Caki2 (cell line): ENCODE measurements at regions not wholly inside any gene's neighbourhood (a gene's known extent, or its start where the extent isn't known, plus 50 kb on each side); places are given as distances from the start of the nearest gene placed in this dataset.
"Not testable (repeated sequence)": the region's sequence is repeated elsewhere in the genome, so short reads cannot be mapped to it uniquely, and the experiment has no call there.

ENCODE experiments used
- DNase-seq: peaks from one replicate; pipeline ENCODE4 v3.0.0-alpha.2; 2015; ENCODE audit warnings: low read depth
- in situ Hi-C: cut with HindIII; loops from 2 replicates; pipeline ENCODE4 v1.10.0; 2016; ENCODE audit warnings: low sequenced_read_pairs, low pct_unique_long_range_greater_than_20kb, mixed read lengths

GRCh38 chr10:30178356-30178964 lies 119.1 kb upstream of the JCAD start:
- no peak for DNase-seq
- in situ Hi-C loops, result no loop called here

- DNase-seq, result no peak
- in situ Hi-C loops, result no loop called here
Measured at GRCh38 chr10:30176776-30177533, 117.6 kb upstream of the JCAD start.

- DNase-seq, result no peak
- in situ Hi-C loops, result no loop called here
Measured at GRCh38 chr10:30176182-30176581, 116.8 kb upstream of the JCAD start.

- no peak for DNase-seq
- in situ Hi-C loops, result no loop called here
Measured at GRCh38 chr10:30172673-30173072, 113.3 kb upstream of the JCAD start.

- DNase-seq, result no peak
- in situ Hi-C loops, result no loop called here
Measured at GRCh38 chr10:30172091-30172490, 112.7 kb upstream of the JCAD start.

- DNase-seq, result no peak
- in situ Hi-C loops, result no loop called here
Measured at GRCh38 chr10:30171601-30172000, 112.2 kb upstream of the JCAD start.

GRCh38 chr10:30170814-30171213 lies 111.4 kb upstream of the JCAD start:
- DNase-seq, result no peak
- in situ Hi-C loops, result no loop called here

- no peak for DNase-seq
- in situ Hi-C loops, result no loop called here
Measured at GRCh38 chr10:30170146-30170545, 110.8 kb upstream of the JCAD start.

GRCh38 chr10:30169342-30169741 lies 110.0 kb upstream of the JCAD start:
- in situ Hi-C loops, result no loop called here
- no peak for DNase-seq

- no peak for DNase-seq
- in situ Hi-C loops, result no loop called here
Measured at GRCh38 chr10:30166929-30167328, 107.5 kb upstream of the JCAD start.

- DNase-seq, in situ Hi-C loops: not testable (repeated sequence)
Measured at GRCh38 chr10:30163410-30163809, 104.0 kb upstream of the JCAD start.

GRCh38 chr10:30162796-30163195 lies 103.4 kb upstream of the JCAD start:
- in situ Hi-C loops, DNase-seq: not testable (repeated sequence)

- no peak for DNase-seq
- in situ Hi-C loops, result no loop called here
Measured at GRCh38 chr10:30160271-30160982, 101.0 kb upstream of the JCAD start.

GRCh38 chr10:30159614-30160013 lies 100.2 kb upstream of the JCAD start:
- not testable (repeated sequence) for DNase-seq

GRCh38 chr10:30158325-30158960 lies 99.1 kb upstream of the JCAD start:
- DNase-seq, result no peak
- in situ Hi-C loops, result no loop called here

More at GRCh38 chr10:30159614-30160013, 100.2 kb upstream of the JCAD start:
- in situ Hi-C loops, result not testable (repeated sequence)

GRCh38 chr10:30155401-30155800 lies 96.0 kb upstream of the JCAD start:
- DNase-seq, result no peak
- in situ Hi-C loops, result no loop called here

- no peak for DNase-seq
- in situ Hi-C loops, result no loop called here
Measured at GRCh38 chr10:30154561-30154960, 95.2 kb upstream of the JCAD start.

- in situ Hi-C loops, result no loop called here
- DNase-seq, result no peak
Measured at GRCh38 chr10:30154126-30154525, 94.7 kb upstream of the JCAD start.
